ENCODE measurements at regions not wholly inside any gene's neighbourhood (a gene's known extent, or its start where the extent isn't known, plus 50 kb on each side); places are given as distances from the start of the nearest gene placed in this dataset.
A peak's percentile ranks its signal among the peaks of the same experiment; 100 is the strongest.
"Not testable (repeated sequence)": the region's sequence is repeated elsewhere in the genome, so short reads cannot be mapped to it uniquely, and the experiment has no call there.

GRCh38 chr10:29701306-29701705 lies 66.5 kb upstream of the SVIL start:
- Histone ChIP-seq H3K27ac (ENCODE audit: low read depth in 2 of 2, low read length in 2 of 2) (no peak overlapping the region), H3K4me3 (ENCODE audit: low read length in 2 of 2) (no peak overlapping the region), H3K27me3 (ENCODE audit: control insufficient read depth in 2 of 2, insufficient read depth in 2 of 2, low read length in 2 of 2) (no peaks in the 10 kb centered on the region), H3K9me3 (ENCODE audit: control insufficient read depth in 2 of 2, low read length in 2 of 2) (no peaks in the 10 kb centered on the region), H3K9ac (ENCODE audit: low read depth in 1 of 2, low read length in 2 of 2) (no peak overlapping the region), H3K4me1 (ENCODE audit: control insufficient read depth in 2 of 2, insufficient read depth in 2 of 2, low read length in 2 of 2) (peaks cover 0 to 4% of the 10 kb centered on the region in 2 donors), H3K36me3 (ENCODE audit: control insufficient read depth in 2 of 2, insufficient read depth in 2 of 2, low read length in 2 of 2) (no peaks in the 10 kb centered on the region)

- Histone ChIP-seq H3K36me3 (ENCODE audit: control insufficient read depth in 2 of 2, insufficient read depth in 2 of 2, low read length in 2 of 2) (no peaks in the 10 kb centered on the region), H3K27me3 (ENCODE audit: control insufficient read depth in 2 of 2, insufficient read depth in 2 of 2, low read length in 2 of 2) (no peaks in the 10 kb centered on the region), H3K9me3 (ENCODE audit: control insufficient read depth in 2 of 2, low read length in 2 of 2) (no peaks in the 10 kb centered on the region), H3K27ac (ENCODE audit: low read depth in 2 of 2, low read length in 2 of 2) (no peak overlapping the region), H3K4me3 (ENCODE audit: low read length in 2 of 2) (no peak overlapping the region), H3K4me1 (ENCODE audit: control insufficient read depth in 2 of 2, insufficient read depth in 2 of 2, low read length in 2 of 2) (peaks cover 0 to 4% of the 10 kb centered on the region in 2 donors), H3K9ac (ENCODE audit: low read depth in 1 of 2, low read length in 2 of 2) (no peak overlapping the region)
Observed at GRCh38 chr10:29699621-29700020, 64.8 kb upstream of the SVIL start.

- H3K9me3 ChIP-seq (ENCODE audit: control insufficient read depth in 2 of 2, low read length in 2 of 2): no peaks in the 10 kb centered on the region
- no peak overlapping the region for H3K27ac ChIP-seq (ENCODE audit: low read depth in 2 of 2, low read length in 2 of 2)
- H3K9ac ChIP-seq (ENCODE audit: low read depth in 1 of 2, low read length in 2 of 2): no peak overlapping the region
- no peaks in the 10 kb centered on the region for H3K36me3 ChIP-seq (ENCODE audit: control insufficient read depth in 2 of 2, insufficient read depth in 2 of 2, low read length in 2 of 2)
- peaks cover 0 to 4% of the 10 kb centered on the region in 2 donors for H3K4me1 ChIP-seq (ENCODE audit: control insufficient read depth in 2 of 2, insufficient read depth in 2 of 2, low read length in 2 of 2)
- H3K27me3 ChIP-seq (ENCODE audit: control insufficient read depth in 2 of 2, insufficient read depth in 2 of 2, low read length in 2 of 2): no peaks in the 10 kb centered on the region
- no peak overlapping the region for H3K4me3 ChIP-seq (ENCODE audit: low read length in 2 of 2)
Observed at GRCh38 chr10:29698773-29699490, 64.2 kb upstream of the SVIL start.

GRCh38 chr10:29696581-29696980 lies 61.8 kb upstream of the SVIL start:
- H3K4me3 ChIP-seq (ENCODE audit: low read length in 2 of 2); H3K36me3 ChIP-seq (ENCODE audit: control insufficient read depth in 2 of 2, insufficient read depth in 2 of 2, low read length in 2 of 2); H3K27me3 ChIP-seq (ENCODE audit: control insufficient read depth in 2 of 2, insufficient read depth in 2 of 2, low read length in 2 of 2); H3K27ac ChIP-seq (ENCODE audit: low read depth in 2 of 2, low read length in 2 of 2); H3K9me3 ChIP-seq (ENCODE audit: control insufficient read depth in 2 of 2, low read length in 2 of 2); H3K4me1 ChIP-seq (ENCODE audit: control insufficient read depth in 2 of 2, insufficient read depth in 2 of 2, low read length in 2 of 2); H3K9ac ChIP-seq (ENCODE audit: low read depth in 1 of 2, low read length in 2 of 2): not testable (repeated sequence)

- H3K9ac ChIP-seq (ENCODE audit: low read depth in 1 of 2, low read length in 2 of 2): no peak overlapping the region
- no peaks in the 10 kb centered on the region for H3K36me3 ChIP-seq (ENCODE audit: control insufficient read depth in 2 of 2, insufficient read depth in 2 of 2, low read length in 2 of 2)
- H3K27me3 ChIP-seq (ENCODE audit: control insufficient read depth in 2 of 2, insufficient read depth in 2 of 2, low read length in 2 of 2): no peaks in the 10 kb centered on the region
- no peak overlapping the region for H3K27ac ChIP-seq (ENCODE audit: low read depth in 2 of 2, low read length in 2 of 2)
- H3K4me1 ChIP-seq (ENCODE audit: control insufficient read depth in 2 of 2, insufficient read depth in 2 of 2, low read length in 2 of 2): no peaks in the 10 kb centered on the region
- no peaks in the 10 kb centered on the region for H3K9me3 ChIP-seq (ENCODE audit: control insufficient read depth in 2 of 2, low read length in 2 of 2)
- no peak overlapping the region for H3K4me3 ChIP-seq (ENCODE audit: low read length in 2 of 2)
Observed at GRCh38 chr10:29694121-29694520, 59.4 kb upstream of the SVIL start.

GRCh38 chr10:29692121-29692539 lies 57.4 kb upstream of the SVIL start:
- no peaks in the 10 kb centered on the region for H3K36me3 ChIP-seq (ENCODE audit: control insufficient read depth in 2 of 2, insufficient read depth in 2 of 2, low read length in 2 of 2)
- no peaks in the 10 kb centered on the region for H3K9me3 ChIP-seq (ENCODE audit: control insufficient read depth in 2 of 2, low read length in 2 of 2)
- H3K9ac ChIP-seq (ENCODE audit: low read depth in 1 of 2, low read length in 2 of 2): no peak overlapping the region
- no peaks in the 10 kb centered on the region for H3K27me3 ChIP-seq (ENCODE audit: control insufficient read depth in 2 of 2, insufficient read depth in 2 of 2, low read length in 2 of 2)
- peak overlapping the region; percentile 20 to 32 for H3K27ac ChIP-seq (ENCODE audit: low read depth in 2 of 2, low read length in 2 of 2)
- H3K4me1 ChIP-seq (ENCODE audit: control insufficient read depth in 2 of 2, insufficient read depth in 2 of 2, low read length in 2 of 2): no peaks in the 10 kb centered on the region
- H3K4me3 ChIP-seq (ENCODE audit: low read length in 2 of 2): no peak overlapping the region

- no peak overlapping the region for H3K9ac ChIP-seq (ENCODE audit: low read depth in 1 of 2, low read length in 2 of 2)
Observed at GRCh38 chr10:29691564-29692072, 56.8 kb upstream of the SVIL start.

GRCh38 chr10:29689001-29689400 lies 54.2 kb upstream of the SVIL start:
- no peak overlapping the region for H3K4me3 ChIP-seq (ENCODE audit: low read length in 2 of 2)

More at GRCh38 chr10:29691564-29692072, 56.8 kb upstream of the SVIL start:
- Histone ChIP-seq H3K27me3 (ENCODE audit: control insufficient read depth in 2 of 2, insufficient read depth in 2 of 2, low read length in 2 of 2) (no peaks in the 10 kb centered on the region), H3K4me1 (ENCODE audit: control insufficient read depth in 2 of 2, insufficient read depth in 2 of 2, low read length in 2 of 2) (no peaks in the 10 kb centered on the region), H3K27ac (ENCODE audit: low read depth in 2 of 2, low read length in 2 of 2) (peak overlapping the region; percentile 20 to 32), H3K36me3 (ENCODE audit: control insufficient read depth in 2 of 2, insufficient read depth in 2 of 2, low read length in 2 of 2) (no peaks in the 10 kb centered on the region), H3K9me3 (ENCODE audit: control insufficient read depth in 2 of 2, low read length in 2 of 2) (no peaks in the 10 kb centered on the region), H3K4me3 (ENCODE audit: low read length in 2 of 2) (no peak overlapping the region)

GRCh38 chr10:29688230-29688661 lies 53.5 kb upstream of the SVIL start:
- Histone ChIP-seq H3K27ac (ENCODE audit: low read depth in 2 of 2, low read length in 2 of 2) (no peak overlapping the region), H3K36me3 (ENCODE audit: control insufficient read depth in 2 of 2, insufficient read depth in 2 of 2, low read length in 2 of 2) (peaks cover 0 to 4% of the 10 kb centered on the region in 2 donors), H3K9me3 (ENCODE audit: control insufficient read depth in 2 of 2, low read length in 2 of 2) (no peaks in the 10 kb centered on the region), H3K27me3 (ENCODE audit: control insufficient read depth in 2 of 2, insufficient read depth in 2 of 2, low read length in 2 of 2) (no peaks in the 10 kb centered on the region), H3K9ac (ENCODE audit: low read depth in 1 of 2, low read length in 2 of 2) (no peak overlapping the region), H3K4me1 (ENCODE audit: control insufficient read depth in 2 of 2, insufficient read depth in 2 of 2, low read length in 2 of 2) (no peaks in the 10 kb centered on the region), H3K4me3 (ENCODE audit: low read length in 2 of 2) (no peak overlapping the region)

More at GRCh38 chr10:29689001-29689400, 54.2 kb upstream of the SVIL start:
- H3K27ac ChIP-seq (ENCODE audit: low read depth in 2 of 2, low read length in 2 of 2): no peak overlapping the region
- no peaks in the 10 kb centered on the region for H3K4me1 ChIP-seq (ENCODE audit: control insufficient read depth in 2 of 2, insufficient read depth in 2 of 2, low read length in 2 of 2)
- H3K9ac ChIP-seq (ENCODE audit: low read depth in 1 of 2, low read length in 2 of 2): no peak overlapping the region
- H3K9me3 ChIP-seq (ENCODE audit: control insufficient read depth in 2 of 2, low read length in 2 of 2): no peaks in the 10 kb centered on the region
- H3K27me3 ChIP-seq (ENCODE audit: control insufficient read depth in 2 of 2, insufficient read depth in 2 of 2, low read length in 2 of 2): no peaks in the 10 kb centered on the region
- H3K36me3 ChIP-seq (ENCODE audit: control insufficient read depth in 2 of 2, insufficient read depth in 2 of 2, low read length in 2 of 2): peaks cover 0 to 4% of the 10 kb centered on the region in 2 donors

GRCh38 chr10:29687421-29688164 lies 52.8 kb upstream of the SVIL start:
- Histone ChIP-seq H3K9me3 (ENCODE audit: control insufficient read depth in 2 of 2, low read length in 2 of 2) (no peaks in the 10 kb centered on the region), H3K4me1 (ENCODE audit: control insufficient read depth in 2 of 2, insufficient read depth in 2 of 2, low read length in 2 of 2) (no peaks in the 10 kb centered on the region), H3K4me3 (ENCODE audit: low read length in 2 of 2) (no peak overlapping the region), H3K27me3 (ENCODE audit: control insufficient read depth in 2 of 2, insufficient read depth in 2 of 2, low read length in 2 of 2) (no peaks in the 10 kb centered on the region), H3K36me3 (ENCODE audit: control insufficient read depth in 2 of 2, insufficient read depth in 2 of 2, low read length in 2 of 2) (peaks cover 0 to 4% of the 10 kb centered on the region in 2 donors), H3K27ac (ENCODE audit: low read depth in 2 of 2, low read length in 2 of 2) (no peak overlapping the region), H3K9ac (ENCODE audit: low read depth in 1 of 2, low read length in 2 of 2) (no peak overlapping the region)
